NT2/D1 (cell line): ENCODE measurements at regions not wholly inside any gene's neighbourhood (a gene's known extent, or its start where the extent isn't known, plus 50 kb on each side); places are given as distances from the start of the nearest gene placed in this dataset.

Source experiments
- SUZ12 ChIP-seq: IDR thresholded peaks from 2 replicates; pipeline ENCODE4 v1.6.1; 2011; ENCODE audit not compliant: insufficient read length, insufficient read depth; ENCODE audit errors: extremely low read depth
- YY1 ChIP-seq: IDR thresholded peaks from 2 replicates; pipeline ENCODE4 v1.6.1; 2011; ENCODE audit not compliant: insufficient read length, insufficient read depth
- ZNF274 ChIP-seq: IDR thresholded peaks from 2 replicates; pipeline ENCODE4 v1.6.1; 2011; ENCODE audit warnings: mild to moderate bottlenecking, low read depth, low read length

DNA sequence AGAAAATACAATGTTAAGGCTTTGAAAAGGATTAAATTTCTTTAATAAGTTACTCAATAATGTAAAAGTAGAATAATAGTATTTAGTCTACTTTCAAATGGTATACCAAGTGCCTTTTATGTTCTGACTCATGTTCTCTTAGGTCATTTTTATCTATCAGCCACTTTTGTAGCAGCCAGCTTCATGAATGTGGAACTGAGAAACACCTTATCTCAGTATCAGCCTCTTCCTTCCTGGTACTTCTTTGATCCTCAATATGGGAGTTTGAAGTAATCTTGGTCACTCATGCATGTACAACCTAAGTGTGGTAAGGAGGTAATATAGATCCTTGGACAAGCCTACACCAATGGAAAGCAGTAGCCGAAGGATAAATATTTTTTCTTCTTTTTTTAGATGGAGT is 180.4 kb upstream of the NRXN1 start:
- TF ChIP-seq YY1 (no peak), SUZ12 (no peak), ZNF274 (no peak)
